HG03565 (cell line): ENCODE measurements at regions not wholly inside any gene's neighbourhood (a gene's known extent, or its start where the extent isn't known, plus 50 kb on each side); places are given as distances from the start of the nearest gene placed in this dataset.

ENCODE experiments used
- ATAC-seq: cut with Tn5 transposase; IDR thresholded peaks from one replicate; pipeline ENCODE4 v1.9.1; 2021; ENCODE audit warnings: mild to moderate bottlenecking, moderate library complexity; ENCODE audit not compliant: unreplicated experiment

GRCh38 chr2:72006188-72006736 is 141.4 kb downstream of the CYP26B1 start:
- no peak for ATAC-seq

GRCh38 chr2:72004976-72005375 is 142.7 kb downstream of the CYP26B1 start:
- ATAC-seq = no peak

- no peak for ATAC-seq
Measured at GRCh38 chr2:72004201-72004915, 143.3 kb downstream of the CYP26B1 start.

- ATAC-seq = no peak
Measured at GRCh38 chr2:72003796-72004195, 143.9 kb downstream of the CYP26B1 start.

- ATAC-seq = no peak
Measured at GRCh38 chr2:72003124-72003523, 144.5 kb downstream of the CYP26B1 start.

GRCh38 chr2:72001937-72002690 is 145.5 kb downstream of the CYP26B1 start:
- ATAC-seq = no peak

GRCh38 chr2:72000110-72000509 is 147.6 kb downstream of the CYP26B1 start:
- ATAC-seq = no peak

GRCh38 chr2:71999580-71999979 is 148.1 kb downstream of the CYP26B1 start:
- ATAC-seq = no peak

- ATAC-seq = no peak
Measured at GRCh38 chr2:71997843-71998242, 149.8 kb downstream of the CYP26B1 start.

- ATAC-seq = no peak
Measured at GRCh38 chr2:71995067-71995665, 152.5 kb downstream of the CYP26B1 start.

- ATAC-seq = no peak
Measured at GRCh38 chr2:71992036-71992435, 155.6 kb downstream of the CYP26B1 start.

- no peak for ATAC-seq
Measured at GRCh38 chr2:71991397-71991796, 156.3 kb downstream of the CYP26B1 start.

GRCh38 chr2:71990826-71991225 is 156.8 kb downstream of the CYP26B1 start:
- no peak for ATAC-seq

- no peak for ATAC-seq
Measured at GRCh38 chr2:71990122-71990521, 157.5 kb downstream of the CYP26B1 start.

- ATAC-seq = no peak
Measured at GRCh38 chr2:71989671-71990070, 158.0 kb downstream of the CYP26B1 start.

- ATAC-seq = no peak
Measured at GRCh38 chr2:71988170-71988569, 159.5 kb downstream of the CYP26B1 start.

GRCh38 chr2:71976685-71977084 is 171.0 kb downstream of the CYP26B1 start:
- ATAC-seq = no peak

GRCh38 chr2:71974846-71975245 is 172.8 kb downstream of the CYP26B1 start:
- ATAC-seq = no peak

GRCh38 chr2:71971493-71971892 is 176.2 kb downstream of the CYP26B1 start:
- no peak for ATAC-seq

- no peak for ATAC-seq
Measured at GRCh38 chr2:71965530-71965929, 182.1 kb downstream of the CYP26B1 start.

- ATAC-seq = no peak
Measured at GRCh38 chr2:71962911-71963694, 184.6 kb downstream of the CYP26B1 start.
